ENCODE measurements at regions not wholly inside any gene's neighbourhood (a gene's known extent, or its start where the extent isn't known, plus 50 kb on each side); places are given as distances from the start of the nearest gene placed in this dataset.

DNA sequence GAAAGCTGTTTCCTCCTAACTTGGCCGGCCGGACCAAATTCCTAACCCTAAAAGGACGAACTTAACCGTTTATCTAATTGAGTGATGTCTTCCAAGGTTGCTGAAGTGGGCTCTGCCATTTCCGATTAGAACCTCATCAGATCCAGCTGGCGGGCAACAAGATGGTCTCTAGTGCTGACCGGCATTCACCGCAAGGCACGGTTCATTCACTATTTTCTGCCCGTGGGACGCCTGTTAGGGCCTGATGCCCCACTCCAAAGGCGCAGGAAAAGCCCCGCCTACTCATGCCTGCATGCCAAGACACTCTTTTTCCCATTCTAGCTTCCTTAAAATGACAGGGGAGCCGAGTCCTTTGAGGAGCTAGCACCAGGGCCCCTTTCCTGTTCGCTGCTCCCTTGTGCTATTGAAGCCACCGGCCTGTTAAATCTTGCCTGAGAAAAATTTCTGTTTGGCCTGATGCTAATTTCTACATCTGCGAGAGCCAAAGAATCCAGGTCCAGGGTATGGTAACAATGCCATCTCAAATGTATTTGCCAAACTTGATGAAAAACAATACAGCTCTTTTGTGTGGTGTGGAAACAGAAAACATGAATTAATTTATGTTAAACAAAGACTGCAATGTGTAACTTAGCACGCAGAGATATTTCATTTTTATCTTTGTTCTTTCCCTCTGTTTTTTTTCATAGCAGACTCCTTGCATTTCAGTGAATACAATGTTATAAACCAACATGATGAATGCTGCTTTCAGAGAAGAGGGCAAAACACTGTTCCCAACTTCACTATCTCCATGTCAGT, 1071.2 kb upstream of the USP15 start:
- H3K27ac ChIP-seq (ENCODE audit: low read length), result no peak overlapping the region
- H3K9me2 ChIP-seq (ENCODE audit: insufficient read depth, low read length), result no peaks in the 10 kb centered on the region
- no peaks in the 10 kb centered on the region for H3K9me3 ChIP-seq (ENCODE audit: low read length)
- H4K20me1 ChIP-seq (ENCODE audit: insufficient read depth), result no peaks in the 10 kb centered on the region
- no peak overlapping the region for H3K4me3 ChIP-seq (ENCODE audit: low read length)
- H3K4me2 ChIP-seq (ENCODE audit: low read length), result no peak overlapping the region
- no peak overlapping the region for H3K9ac ChIP-seq (ENCODE audit: low read length)
- H3F3A ChIP-seq (ENCODE audit: insufficient read depth, low read length, poor library complexity, severe bottlenecking), result no peaks in the 10 kb centered on the region
- no peaks in the 10 kb centered on the region for H3K79me2 ChIP-seq (replicated peaks; ENCODE audit: insufficient read depth, low read length)
- H3K36me3 ChIP-seq (ENCODE audit: insufficient read depth, low read length), result no peaks in the 10 kb centered on the region
- H2AFZ ChIP-seq (ENCODE audit: low read depth, low read length), result no peak overlapping the region
- no peaks in the 10 kb centered on the region for H3K27me3 ChIP-seq (ENCODE audit: insufficient read depth, low read depth, low read length)
- TF ChIP-seq TAF1 (IDR thresholded peaks at IDR 0.05; ENCODE audit: low read depth) (no peak), RAD21 (conservative IDR thresholded peaks at IDR 0.05) (no peak), EP300 (conservative IDR thresholded peaks at IDR 0.05; ENCODE audit: poor library complexity, severe bottlenecking) (no peak), EZH2 (IDR thresholded peaks at IDR 0.05; ENCODE audit: borderline replicate concordance, insufficient read depth, low read length, poor library complexity, severe bottlenecking) (no peak), SMC3 (conservative IDR thresholded peaks at IDR 0.05; ENCODE audit: poor library complexity) (no peak), POLR2AphosphoS5 (IDR thresholded peaks at IDR 0.05) (no peak), MXI1 (conservative IDR thresholded peaks at IDR 0.05; ENCODE audit: poor library complexity, severe bottlenecking) (no peak)
- TF ChIP-seq, protein P1, sequence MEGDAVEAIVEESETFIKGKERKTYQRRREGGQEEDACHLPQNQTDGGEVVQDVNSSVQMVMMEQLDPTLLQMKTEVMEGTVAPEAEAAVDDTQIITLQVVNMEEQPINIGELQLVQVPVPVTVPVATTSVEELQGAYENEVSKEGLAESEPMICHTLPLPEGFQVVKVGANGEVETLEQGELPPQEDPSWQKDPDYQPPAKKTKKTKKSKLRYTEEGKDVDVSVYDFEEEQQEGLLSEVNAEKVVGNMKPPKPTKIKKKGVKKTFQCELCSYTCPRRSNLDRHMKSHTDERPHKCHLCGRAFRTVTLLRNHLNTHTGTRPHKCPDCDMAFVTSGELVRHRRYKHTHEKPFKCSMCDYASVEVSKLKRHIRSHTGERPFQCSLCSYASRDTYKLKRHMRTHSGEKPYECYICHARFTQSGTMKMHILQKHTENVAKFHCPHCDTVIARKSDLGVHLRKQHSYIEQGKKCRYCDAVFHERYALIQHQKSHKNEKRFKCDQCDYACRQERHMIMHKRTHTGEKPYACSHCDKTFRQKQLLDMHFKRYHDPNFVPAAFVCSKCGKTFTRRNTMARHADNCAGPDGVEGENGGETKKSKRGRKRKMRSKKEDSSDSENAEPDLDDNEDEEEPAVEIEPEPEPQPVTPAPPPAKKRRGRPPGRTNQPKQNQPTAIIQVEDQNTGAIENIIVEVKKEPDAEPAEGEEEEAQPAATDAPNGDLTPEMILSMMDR (IDR thresholded peaks at IDR 0.05; ENCODE audit: poor library complexity, severe bottlenecking), result no peak
- TF ChIP-seq, protein P2, sequence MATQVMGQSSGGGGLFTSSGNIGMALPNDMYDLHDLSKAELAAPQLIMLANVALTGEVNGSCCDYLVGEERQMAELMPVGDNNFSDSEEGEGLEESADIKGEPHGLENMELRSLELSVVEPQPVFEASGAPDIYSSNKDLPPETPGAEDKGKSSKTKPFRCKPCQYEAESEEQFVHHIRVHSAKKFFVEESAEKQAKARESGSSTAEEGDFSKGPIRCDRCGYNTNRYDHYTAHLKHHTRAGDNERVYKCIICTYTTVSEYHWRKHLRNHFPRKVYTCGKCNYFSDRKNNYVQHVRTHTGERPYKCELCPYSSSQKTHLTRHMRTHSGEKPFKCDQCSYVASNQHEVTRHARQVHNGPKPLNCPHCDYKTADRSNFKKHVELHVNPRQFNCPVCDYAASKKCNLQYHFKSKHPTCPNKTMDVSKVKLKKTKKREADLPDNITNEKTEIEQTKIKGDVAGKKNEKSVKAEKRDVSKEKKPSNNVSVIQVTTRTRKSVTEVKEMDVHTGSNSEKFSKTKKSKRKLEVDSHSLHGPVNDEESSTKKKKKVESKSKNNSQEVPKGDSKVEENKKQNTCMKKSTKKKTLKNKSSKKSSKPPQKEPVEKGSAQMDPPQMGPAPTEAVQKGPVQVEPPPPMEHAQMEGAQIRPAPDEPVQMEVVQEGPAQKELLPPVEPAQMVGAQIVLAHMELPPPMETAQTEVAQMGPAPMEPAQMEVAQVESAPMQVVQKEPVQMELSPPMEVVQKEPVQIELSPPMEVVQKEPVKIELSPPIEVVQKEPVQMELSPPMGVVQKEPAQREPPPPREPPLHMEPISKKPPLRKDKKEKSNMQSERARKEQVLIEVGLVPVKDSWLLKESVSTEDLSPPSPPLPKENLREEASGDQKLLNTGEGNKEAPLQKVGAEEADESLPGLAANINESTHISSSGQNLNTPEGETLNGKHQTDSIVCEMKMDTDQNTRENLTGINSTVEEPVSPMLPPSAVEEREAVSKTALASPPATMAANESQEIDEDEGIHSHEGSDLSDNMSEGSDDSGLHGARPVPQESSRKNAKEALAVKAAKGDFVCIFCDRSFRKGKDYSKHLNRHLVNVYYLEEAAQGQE (IDR thresholded peaks at IDR 0.05; ENCODE audit: borderline replicate concordance), result no peak

DNA sequence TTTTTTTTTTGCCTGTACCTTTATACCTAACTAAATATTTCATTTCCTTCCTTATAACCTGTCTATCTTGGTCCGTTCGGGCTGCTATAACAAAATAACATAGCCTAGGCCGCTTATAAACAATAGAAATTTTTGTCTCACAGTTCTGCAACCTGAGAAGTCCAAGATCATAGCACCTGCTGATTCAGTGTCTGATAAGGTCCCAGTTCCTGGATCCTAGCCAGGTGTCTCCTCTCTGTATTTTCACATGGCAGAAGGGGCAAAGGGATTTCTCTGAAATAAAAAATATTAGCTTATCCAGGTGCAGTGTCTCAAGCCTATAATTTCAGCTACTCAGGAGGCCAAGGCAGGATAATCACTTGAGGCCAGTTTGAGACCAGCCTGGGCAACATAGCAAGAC, 1046.6 kb upstream of the USP15 start:
- no peaks in the 10 kb centered on the region for H3K79me2 ChIP-seq (replicated peaks; ENCODE audit: insufficient read depth, low read length)
- no peak overlapping the region for H3K4me2 ChIP-seq (ENCODE audit: low read length)
- H3K9me3 ChIP-seq (ENCODE audit: low read length), result no peaks in the 10 kb centered on the region
- no peaks in the 10 kb centered on the region for H4K20me1 ChIP-seq (ENCODE audit: insufficient read depth)
- TF ChIP-seq RAD21 (conservative IDR thresholded peaks at IDR 0.05) (no peak), EP300 (conservative IDR thresholded peaks at IDR 0.05; ENCODE audit: poor library complexity, severe bottlenecking) (no peak), TAF1 (IDR thresholded peaks at IDR 0.05; ENCODE audit: low read depth) (no peak), POLR2AphosphoS5 (IDR thresholded peaks at IDR 0.05) (no peak), EZH2 (IDR thresholded peaks at IDR 0.05; ENCODE audit: borderline replicate concordance, insufficient read depth, low read length, poor library complexity, severe bottlenecking) (no peak), MXI1 (conservative IDR thresholded peaks at IDR 0.05; ENCODE audit: poor library complexity, severe bottlenecking) (no peak), SMC3 (conservative IDR thresholded peaks at IDR 0.05; ENCODE audit: poor library complexity) (no peak)
- TF ChIP-seq, protein P2 (IDR thresholded peaks at IDR 0.05; ENCODE audit: borderline replicate concordance), result no peak
- TF ChIP-seq, protein P1 (IDR thresholded peaks at IDR 0.05; ENCODE audit: poor library complexity, severe bottlenecking), result no peak
- H3K9ac ChIP-seq (ENCODE audit: low read length), result no peak overlapping the region
- no peaks in the 10 kb centered on the region for H3K9me2 ChIP-seq (ENCODE audit: insufficient read depth, low read length)
- H3K36me3 ChIP-seq (ENCODE audit: insufficient read depth, low read length), result no peaks in the 10 kb centered on the region
- no peak overlapping the region for H3K27ac ChIP-seq (ENCODE audit: low read length)
- H3K27me3 ChIP-seq (ENCODE audit: insufficient read depth, low read depth, low read length), result no peaks in the 10 kb centered on the region
- no peak overlapping the region for H2AFZ ChIP-seq (ENCODE audit: low read depth, low read length)
- H3K4me3 ChIP-seq (ENCODE audit: low read length), result no peak overlapping the region
- H3F3A ChIP-seq (ENCODE audit: insufficient read depth, low read length, poor library complexity, severe bottlenecking), result no peaks in the 10 kb centered on the region

All from neural cell (in vitro differentiated cells).